MCF 10A (cell line): ENCODE measurements at regions not wholly inside any gene's neighbourhood (a gene's known extent, or its start where the extent isn't known, plus 50 kb on each side); places are given as distances from the start of the nearest gene placed in this dataset.

Source experiments
- BruUV-seq: library from RNA; stranded (reverse); fragments of 400-500 nt; replicated peaks from 2 replicates; lab custom pipeline; 2021; lab: Mats Ljungman, UMichigan
- CTCF ChIA-PET: fragments of 300-600 bp; sonication (Branson Sonifier 250); formaldehyde crosslinking; extraction: SDS; loops from one replicate; lab custom pipeline; 2021; ENCODE audit warnings: antibody characterized with exemption, inconsistent platforms; lab: Yijun Ruan, JAX
- POLR2A ChIA-PET: fragments of 300-600, 350-650 bp; sonication (Branson Sonifier 250); formaldehyde crosslinking; extraction: SDS; loops from one replicate; lab custom pipeline; 2020; ENCODE audit warnings: antibody characterized with exemption, inconsistent platforms; lab: Yijun Ruan, JAX
- DNase-seq: peaks from one replicate; pipeline ENCODE4 v3.0.0-alpha.2; 2018; ENCODE audit not compliant: unreplicated experiment
- H3K27ac Mint-ChIP-seq: one replicate; pipeline ENCODE4 v1.8.0; 2022; ENCODE audit warnings: mild to moderate bottlenecking, low read depth, mixed read lengths; ENCODE audit not compliant: unreplicated experiment
- H3K27me3 Mint-ChIP-seq: one replicate; pipeline ENCODE4 v1.8.0; 2022; ENCODE audit warnings: mixed read lengths; ENCODE audit not compliant: insufficient read depth, unreplicated experiment
- H3K36me3 Mint-ChIP-seq: one replicate; pipeline ENCODE4 v1.8.0; 2022; ENCODE audit warnings: mild to moderate bottlenecking, moderate library complexity, mixed read lengths; ENCODE audit not compliant: insufficient read depth, unreplicated experiment
- H3K4me1 Mint-ChIP-seq: one replicate; pipeline ENCODE4 v1.8.0; 2022; ENCODE audit warnings: mixed read lengths; ENCODE audit not compliant: insufficient read depth, unreplicated experiment
- H3K4me3 Mint-ChIP-seq: one replicate; pipeline ENCODE4 v1.8.0; 2022; ENCODE audit warnings: mild to moderate bottlenecking, moderate library complexity, mixed read lengths; ENCODE audit not compliant: unreplicated experiment
- H3K9me3 Mint-ChIP-seq: one replicate; pipeline ENCODE4 v1.8.0; 2022; ENCODE audit warnings: mixed read lengths; ENCODE audit not compliant: unreplicated experiment
- intact Hi-C: fragments of 100-400 bp; cut with micrococcal nuclease; formaldehyde crosslinking; loops from 2 replicates; pipeline ENCODE4 v1.14.1; 2022
- TF ChIP-seq, protein P1 (sequence below): fragments of 200-600 bp; IDR thresholded peaks from one replicate; pipeline ENCODE4 v1.8.0; 2022; ENCODE audit warnings: antibody characterized with exemption, mild to moderate bottlenecking; ENCODE audit not compliant: unreplicated experiment

GRCh38 chr1:221900678-221901077 lies 158.8 kb upstream of the DUSP10 start:
- H3K4me1 Mint-ChIP-seq: peaks cover 13% of the 10 kb centered on the region
- H3K4me3 Mint-ChIP-seq: no peak overlapping the region
- DNase-seq: no peak
- H3K36me3 Mint-ChIP-seq: no peaks in the 10 kb centered on the region
- CTCF ChIA-PET: interaction anchor here (0.7 to 1.1 kb wide), 5 partner anchors 9 to 924 kb away, joined by 3 to 5 read pairs (median 3); no protein-coding TSS in a partner anchor
- BruUV-seq: no TSS peak
- no peak overlapping the region for H3K27ac Mint-ChIP-seq
- intact Hi-C loops: no loop called here
- H3K9me3 Mint-ChIP-seq: no peaks in the 10 kb centered on the region
- H3K27me3 Mint-ChIP-seq: no peaks in the 10 kb centered on the region
- TF ChIP-seq, protein P1, sequence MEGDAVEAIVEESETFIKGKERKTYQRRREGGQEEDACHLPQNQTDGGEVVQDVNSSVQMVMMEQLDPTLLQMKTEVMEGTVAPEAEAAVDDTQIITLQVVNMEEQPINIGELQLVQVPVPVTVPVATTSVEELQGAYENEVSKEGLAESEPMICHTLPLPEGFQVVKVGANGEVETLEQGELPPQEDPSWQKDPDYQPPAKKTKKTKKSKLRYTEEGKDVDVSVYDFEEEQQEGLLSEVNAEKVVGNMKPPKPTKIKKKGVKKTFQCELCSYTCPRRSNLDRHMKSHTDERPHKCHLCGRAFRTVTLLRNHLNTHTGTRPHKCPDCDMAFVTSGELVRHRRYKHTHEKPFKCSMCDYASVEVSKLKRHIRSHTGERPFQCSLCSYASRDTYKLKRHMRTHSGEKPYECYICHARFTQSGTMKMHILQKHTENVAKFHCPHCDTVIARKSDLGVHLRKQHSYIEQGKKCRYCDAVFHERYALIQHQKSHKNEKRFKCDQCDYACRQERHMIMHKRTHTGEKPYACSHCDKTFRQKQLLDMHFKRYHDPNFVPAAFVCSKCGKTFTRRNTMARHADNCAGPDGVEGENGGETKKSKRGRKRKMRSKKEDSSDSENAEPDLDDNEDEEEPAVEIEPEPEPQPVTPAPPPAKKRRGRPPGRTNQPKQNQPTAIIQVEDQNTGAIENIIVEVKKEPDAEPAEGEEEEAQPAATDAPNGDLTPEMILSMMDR: no peak
- POLR2A ChIA-PET: interaction anchor here (0.9 kb wide), 1 partner anchor 71 kb away, joined by 5 read pairs; no protein-coding TSS in a partner anchor

DNA sequence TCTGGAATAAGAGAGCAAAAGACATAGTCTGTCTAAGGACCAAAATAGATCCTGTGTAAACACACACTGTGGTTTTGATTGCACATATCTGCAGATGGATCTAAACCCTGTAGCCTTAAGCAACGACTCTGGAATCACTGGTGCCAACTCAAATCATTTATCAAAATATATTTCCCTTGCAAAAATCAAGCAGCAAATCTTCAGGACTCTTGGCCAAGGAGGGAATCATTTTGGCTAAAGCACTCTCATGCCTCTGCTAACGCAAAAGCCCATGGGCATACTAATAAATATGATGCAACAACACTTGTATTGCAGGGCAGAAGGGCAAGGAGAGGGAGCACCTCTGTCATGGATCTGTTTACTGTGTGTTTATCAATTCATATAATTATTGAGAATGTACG lies 155.4 kb upstream of the DUSP10 start:
- Mint-ChIP-seq H3K4me1 (peaks cover 21% of the 10 kb centered on the region), H3K4me3 (no peak overlapping the region), H3K36me3 (no peaks in the 10 kb centered on the region), H3K27me3 (no peaks in the 10 kb centered on the region), H3K27ac (no peak overlapping the region), H3K9me3 (no peaks in the 10 kb centered on the region)
- ChIA-PET POLR2A (interaction anchor here (0.7 to 2.9 kb wide), 4 partner anchors 10 to 154 kb away, joined by 3 to 19 read pairs (median 4); no protein-coding TSS in a partner anchor), CTCF (interaction anchor here (0.6 kb wide), 1 partner anchor 154 kb away, joined by 3 read pairs; no protein-coding TSS in a partner anchor)
- BruUV-seq: no TSS peak
- DNase-seq: peak; percentile 87
- TF ChIP-seq, protein P1: no peak
- intact Hi-C loops: no loop called here

DNA sequence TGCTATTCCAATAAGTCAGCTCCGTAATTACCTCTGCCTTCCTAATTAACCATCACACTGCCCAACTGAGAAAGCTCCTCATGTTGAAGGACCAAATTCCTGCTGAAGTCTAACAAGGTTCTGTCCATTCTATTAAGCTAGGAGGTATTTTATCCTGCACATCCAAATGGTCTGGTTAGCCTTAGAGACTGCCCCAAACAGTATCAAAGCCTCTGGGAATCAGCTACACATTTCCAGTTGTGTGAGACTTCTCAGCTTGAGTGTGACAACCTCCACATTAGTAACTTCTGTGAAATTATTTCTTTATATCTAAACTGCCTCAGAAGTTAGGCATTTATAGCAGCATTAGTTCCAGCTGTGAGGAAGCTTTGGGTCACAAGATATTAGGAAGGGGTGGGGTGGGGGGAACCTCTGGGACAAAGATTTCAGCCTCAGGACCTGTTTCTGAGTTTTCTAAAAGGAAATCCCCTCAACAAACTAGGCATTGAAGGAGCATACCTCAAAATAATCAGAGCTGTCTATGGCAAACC lies 150.5 kb upstream of the DUSP10 start:
- peaks cover 10% of the 10 kb centered on the region for H3K9me3 Mint-ChIP-seq
- H3K4me3 Mint-ChIP-seq: no peak overlapping the region
- DNase-seq: no peak
- no peaks in the 10 kb centered on the region for H3K27me3 Mint-ChIP-seq
- peaks cover 57% of the 10 kb centered on the region for H3K4me1 Mint-ChIP-seq
- TF ChIP-seq, protein P1: no peak
- peak overlapping the region; percentile 88 for H3K27ac Mint-ChIP-seq
- CTCF ChIA-PET: interaction anchor here (0.6 to 9.3 kb wide), 50 partner anchors 8 to 1781 kb away, joined by 3 to 104 read pairs (median 4); partner anchors contain the start of gene DUSP10
- no peaks in the 10 kb centered on the region for H3K36me3 Mint-ChIP-seq
- TSS peak; percentile 74 for BruUV-seq
- intact Hi-C loops: loop anchor here (1.0 to 5.0 kb wide), 2 partner anchors 150 to 350 kb away; partner anchors contain the start of gene DUSP10
- POLR2A ChIA-PET: interaction anchor here (0.6 to 4.2 kb wide), 39 partner anchors 10 to 752 kb away, joined by 3 to 104 read pairs (median 5); partner anchors contain the start of gene DUSP10

- POLR2A ChIA-PET: interaction anchor here (0.6 to 4.2 kb wide), 40 partner anchors 10 to 753 kb away, joined by 3 to 104 read pairs (median 5); partner anchors contain the start of genes DUSP10 and TAF1A
- TF ChIP-seq, protein P1: no peak
- Mint-ChIP-seq H3K9me3 (peaks cover 10% of the 10 kb centered on the region), H3K27me3 (no peaks in the 10 kb centered on the region), H3K4me1 (peaks cover 59% of the 10 kb centered on the region), H3K36me3 (no peaks in the 10 kb centered on the region), H3K27ac (peak overlapping the region; percentile 88), H3K4me3 (peak overlapping the region; percentile 2)
- peak; percentile 90 for DNase-seq
- intact Hi-C loops: loop anchor here (1.0 to 5.0 kb wide), 2 partner anchors 149 to 349 kb away; partner anchors contain the start of gene DUSP10
- no TSS peak for BruUV-seq
- CTCF ChIA-PET: interaction anchor here (0.6 to 9.3 kb wide), 48 partner anchors 9 to 1781 kb away, joined by 3 to 104 read pairs (median 4); partner anchors contain the start of gene DUSP10
These were observed 149.8 kb upstream of the DUSP10 start for GRCh38 chr1:221891708-221892107.
